Stimulated activated CD4-positive, alpha-beta T cell treated with anti-CD3 and anti-CD28 coated beads, TNF-alpha, amount 100 ng/mL, for 24 hours (primary cell): ENCODE measurements at regions not wholly inside any gene's neighbourhood (a gene's known extent, or its start where the extent isn't known, plus 50 kb on each side); places are given as distances from the start of the nearest gene placed in this dataset.

Experiments used
- DNase-seq, 3 experiments: peaks; one replicate each; pipeline ENCODE4 v3.0.0-alpha.2; 2020; ENCODE audit warnings: low read depth in 3 of 3

DNA sequence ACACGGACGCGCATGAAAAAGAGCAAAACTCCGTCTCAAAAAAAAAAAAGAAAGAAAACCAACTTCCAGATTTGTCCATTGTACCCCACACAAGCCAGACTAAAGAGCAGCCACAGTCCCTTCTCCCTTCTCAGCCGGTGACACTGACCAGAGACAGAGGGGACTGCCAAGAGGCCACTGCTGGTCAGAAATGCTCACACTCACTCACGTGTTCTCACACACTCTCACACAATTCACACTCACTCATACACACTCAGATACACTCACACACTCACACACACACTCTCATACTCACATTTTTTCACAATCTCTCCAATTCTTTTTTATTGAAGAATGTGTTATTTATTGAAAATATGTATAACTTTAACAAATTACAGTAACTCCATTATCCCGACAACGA, 90.8 kb upstream of the RAB4A start:
- DNase-seq: no peak

DNA sequence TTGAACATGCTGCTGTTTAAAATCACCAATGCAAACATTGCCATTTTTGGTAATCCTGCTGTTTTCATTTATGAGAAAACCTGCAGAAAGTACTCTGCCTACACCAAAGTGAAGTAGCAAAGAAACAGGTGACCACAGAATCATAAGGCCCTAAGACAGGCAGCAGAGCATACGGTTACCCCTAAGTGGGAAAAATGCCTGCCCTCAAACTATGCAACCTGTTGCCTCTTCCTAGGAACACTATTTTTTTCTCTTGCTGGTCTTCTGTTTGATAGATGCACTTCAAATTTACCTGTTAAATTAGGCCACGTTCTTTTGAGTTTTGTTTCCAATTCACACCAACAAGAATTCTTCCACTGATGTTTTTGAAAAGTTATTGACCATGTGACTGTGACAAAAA, 89.5 kb upstream of the RAB4A start:
- no peak for DNase-seq

DNA sequence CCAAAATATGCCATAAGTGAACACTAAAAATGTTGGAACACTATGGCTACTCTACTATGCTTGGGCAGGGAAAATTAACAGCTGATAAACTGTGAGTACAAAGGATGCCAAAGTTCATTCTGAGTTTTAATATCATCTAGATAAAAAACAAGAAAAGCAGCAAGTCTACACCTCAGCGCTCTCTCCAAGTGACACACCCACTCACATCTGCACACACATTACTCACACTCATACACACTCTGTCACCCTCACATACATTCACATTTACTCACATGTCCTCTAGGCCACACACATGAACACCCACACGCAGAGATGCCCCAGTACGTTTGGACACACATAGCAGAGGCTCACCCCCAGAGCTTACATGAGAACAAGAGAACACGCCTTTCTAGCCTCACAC, 87.3 kb upstream of the RAB4A start:
- no peak for DNase-seq

DNA sequence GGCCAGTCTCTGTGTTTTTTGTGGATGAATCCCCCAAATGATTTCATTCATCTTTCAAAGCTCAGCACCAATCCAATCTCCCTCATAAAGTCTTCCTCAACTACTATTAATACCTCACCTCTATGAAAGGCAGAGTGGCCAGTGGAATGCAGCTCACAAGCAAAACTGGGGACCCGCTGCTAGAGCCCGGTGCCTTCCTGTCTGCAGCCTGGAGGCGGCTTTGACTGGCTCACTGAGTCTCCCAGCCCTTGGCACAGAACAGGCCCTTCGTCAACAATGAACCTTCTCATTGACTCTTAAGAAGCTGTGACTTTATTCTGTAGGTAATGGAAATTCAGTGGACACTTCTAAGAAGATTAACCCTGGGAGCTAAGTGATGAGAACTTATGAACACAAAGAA, 86.8 kb upstream of the RAB4A start:
- no peak for DNase-seq

DNA sequence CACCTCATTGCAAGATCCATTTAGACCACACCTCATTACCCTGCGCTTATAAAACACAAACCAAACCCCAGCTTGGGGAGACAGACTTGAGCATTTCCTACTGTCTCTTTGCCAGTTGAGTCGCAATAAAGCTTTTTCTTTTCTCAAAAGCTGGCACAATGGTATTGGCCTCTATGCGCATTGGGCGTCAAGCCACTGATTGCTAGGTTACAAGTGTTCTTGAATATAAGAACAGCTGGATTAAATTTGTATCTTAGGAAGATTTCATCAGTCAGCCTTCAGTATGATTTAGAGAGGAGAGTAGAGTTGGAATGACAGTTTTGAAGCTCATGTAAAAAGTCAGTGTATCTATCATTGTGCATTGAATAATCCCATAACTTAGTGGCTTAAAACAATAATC, 84.9 kb upstream of the RAB4A start:
- no peak for DNase-seq

DNA sequence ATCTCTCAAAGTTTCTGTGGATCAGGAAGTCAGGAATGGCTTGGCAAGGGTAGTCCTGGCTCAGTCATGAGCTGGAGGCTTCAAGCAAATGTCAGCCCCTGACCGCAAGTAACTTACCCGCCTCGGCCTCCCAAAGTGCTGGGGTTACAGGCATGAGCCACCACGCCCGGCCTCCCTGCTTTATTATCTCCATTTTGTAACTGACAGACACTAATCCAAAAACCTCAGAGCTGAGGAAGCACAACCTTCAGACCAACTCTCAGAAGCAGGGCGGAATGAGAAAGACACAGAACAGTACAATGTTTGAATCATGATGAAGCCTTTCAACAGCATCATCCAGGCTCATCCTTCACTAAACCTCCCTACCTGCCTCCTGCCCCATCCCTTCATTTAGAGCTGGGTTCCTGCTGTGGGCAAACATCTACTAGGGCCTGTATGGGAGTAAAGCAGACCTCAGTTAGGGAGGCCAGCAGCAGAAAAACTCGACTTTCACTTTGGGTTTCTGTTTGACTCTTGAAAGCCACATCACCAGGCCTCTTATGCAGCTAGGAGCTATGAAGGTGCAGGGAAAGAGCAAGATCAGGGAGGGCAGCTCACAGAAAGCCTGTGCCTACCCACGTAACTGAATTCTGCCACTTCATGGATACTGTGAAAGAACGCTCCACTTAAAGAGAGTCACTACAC, 84.4 kb upstream of the RAB4A start:
- DNase-seq: no peak

DNA sequence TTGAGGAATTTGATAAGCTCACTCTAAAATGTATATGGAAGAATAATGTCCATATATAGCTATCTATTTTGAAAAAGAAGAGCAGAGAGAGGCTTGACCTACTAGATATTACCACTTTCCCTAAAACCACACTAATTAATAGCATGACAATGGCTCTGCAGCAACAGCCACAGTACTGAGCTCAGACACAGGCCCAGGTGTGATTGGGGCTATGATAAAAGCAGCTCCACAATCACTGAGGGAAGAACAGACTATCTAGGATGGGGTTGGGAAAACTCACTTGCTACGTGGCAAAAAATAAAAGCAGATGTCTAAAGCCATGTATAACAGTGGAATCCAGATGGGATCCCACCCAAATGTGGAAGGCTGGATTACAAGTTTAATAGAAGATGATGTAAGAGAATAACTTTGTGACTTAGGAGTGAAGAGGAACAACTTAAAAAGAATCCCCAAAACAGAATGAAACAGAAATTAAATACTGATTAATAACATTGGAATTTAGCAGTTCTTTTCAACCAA, 80.8 kb upstream of the RAB4A start:
- DNase-seq: no peak

DNA sequence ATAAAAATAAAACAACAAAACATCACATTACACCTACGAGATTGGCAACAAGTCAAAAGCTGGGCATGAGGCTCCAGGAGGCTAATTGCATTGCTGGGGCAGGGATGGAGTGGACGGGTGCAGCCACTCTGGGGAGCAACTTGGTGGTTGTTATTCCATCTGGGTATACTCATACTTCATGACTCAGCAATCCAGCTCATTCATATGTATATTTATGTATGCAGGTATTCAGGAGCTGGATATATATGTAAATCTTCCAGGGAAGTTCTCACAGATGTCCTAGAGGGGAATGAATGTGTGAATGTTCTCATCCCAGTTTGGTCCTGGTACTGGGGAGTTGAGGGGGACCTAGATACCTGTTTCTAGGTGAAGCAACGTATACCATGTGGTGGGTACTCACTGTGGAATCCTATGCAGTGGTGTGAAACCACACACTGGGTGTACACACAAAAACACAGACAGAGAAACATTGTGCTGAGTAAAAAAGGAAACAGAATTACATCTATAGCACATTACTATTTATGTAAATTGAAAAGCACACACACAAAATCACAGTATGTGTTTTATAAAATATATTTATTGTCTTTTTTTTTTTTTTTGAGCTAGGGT, 79.7 kb upstream of the RAB4A start:
- DNase-seq: no peak

DNA sequence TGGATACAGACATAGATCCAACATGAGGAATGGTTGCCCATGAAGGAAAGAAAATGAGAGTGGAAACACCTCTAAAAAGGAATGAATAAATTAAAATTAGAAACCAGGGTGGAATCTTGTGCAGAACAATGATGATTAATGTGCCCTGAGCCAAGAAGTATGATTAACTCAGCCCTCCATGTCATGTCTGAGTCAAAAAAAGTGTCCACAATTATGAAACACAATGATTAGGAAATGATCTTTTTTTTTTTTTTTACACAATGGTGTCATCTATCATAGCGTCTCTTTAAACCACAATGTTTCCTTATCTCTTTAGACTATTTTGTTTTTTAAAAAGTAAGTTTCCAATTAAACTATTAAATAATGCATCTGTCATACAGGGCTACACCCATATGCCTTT, 78.9 kb upstream of the RAB4A start:
- no peak for DNase-seq

DNA sequence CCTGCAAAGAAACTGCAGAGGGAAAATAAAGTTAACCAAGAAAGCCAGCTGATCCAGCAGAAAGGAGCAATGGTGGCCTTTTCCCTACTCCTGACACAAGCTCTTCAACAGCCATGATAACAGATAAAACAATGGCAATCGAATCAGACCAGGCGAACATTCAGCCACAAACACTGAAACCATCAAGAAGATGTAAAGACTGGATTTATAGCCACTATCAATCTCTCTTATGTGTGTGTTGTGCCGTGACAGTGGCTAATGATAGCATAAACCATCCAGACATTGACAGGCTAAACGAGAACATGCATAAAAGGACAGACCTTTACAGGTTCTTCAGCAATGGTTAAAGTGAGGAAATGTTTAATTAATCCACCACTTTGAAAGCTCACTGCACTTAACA, 78.1 kb upstream of the RAB4A start:
- no peak for DNase-seq

DNA sequence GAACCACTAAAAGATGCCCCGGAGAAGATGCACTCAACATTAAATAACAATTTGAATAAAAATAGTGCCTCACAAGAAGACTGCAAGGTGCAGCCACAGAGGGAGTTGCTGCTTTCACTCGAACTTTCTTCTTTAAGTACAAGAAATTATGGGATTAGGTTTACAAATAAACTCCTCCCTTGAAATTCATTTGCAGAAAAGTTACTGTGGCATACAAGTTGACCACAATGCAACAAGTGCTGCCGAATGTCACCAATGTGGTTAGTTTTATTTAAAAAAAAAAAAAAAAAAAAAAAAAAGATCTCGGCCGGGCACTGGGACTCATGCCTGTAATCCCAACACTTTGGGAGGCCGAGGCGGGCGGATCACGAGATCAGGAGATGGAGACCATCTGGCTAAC, 76.8 kb upstream of the RAB4A start:
- DNase-seq: no peak

DNA sequence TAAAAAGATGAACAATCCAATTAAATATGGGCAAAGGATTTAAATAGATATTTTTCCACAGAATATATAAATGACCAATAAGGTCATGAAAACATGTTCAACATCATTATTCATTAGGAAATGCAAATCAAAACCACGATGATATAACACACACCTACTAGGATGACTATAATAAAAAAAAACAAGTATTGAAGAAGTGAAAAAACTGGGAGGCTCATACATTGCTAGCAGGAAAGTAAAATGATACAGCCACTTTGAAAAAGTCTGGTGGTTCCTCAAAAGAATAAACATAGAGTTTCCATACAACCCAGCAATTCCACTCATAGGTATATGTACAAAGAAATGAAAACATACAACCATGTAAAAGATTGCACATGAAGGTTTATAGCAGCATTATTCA, 75.7 kb upstream of the RAB4A start:
- DNase-seq: no peak

DNA sequence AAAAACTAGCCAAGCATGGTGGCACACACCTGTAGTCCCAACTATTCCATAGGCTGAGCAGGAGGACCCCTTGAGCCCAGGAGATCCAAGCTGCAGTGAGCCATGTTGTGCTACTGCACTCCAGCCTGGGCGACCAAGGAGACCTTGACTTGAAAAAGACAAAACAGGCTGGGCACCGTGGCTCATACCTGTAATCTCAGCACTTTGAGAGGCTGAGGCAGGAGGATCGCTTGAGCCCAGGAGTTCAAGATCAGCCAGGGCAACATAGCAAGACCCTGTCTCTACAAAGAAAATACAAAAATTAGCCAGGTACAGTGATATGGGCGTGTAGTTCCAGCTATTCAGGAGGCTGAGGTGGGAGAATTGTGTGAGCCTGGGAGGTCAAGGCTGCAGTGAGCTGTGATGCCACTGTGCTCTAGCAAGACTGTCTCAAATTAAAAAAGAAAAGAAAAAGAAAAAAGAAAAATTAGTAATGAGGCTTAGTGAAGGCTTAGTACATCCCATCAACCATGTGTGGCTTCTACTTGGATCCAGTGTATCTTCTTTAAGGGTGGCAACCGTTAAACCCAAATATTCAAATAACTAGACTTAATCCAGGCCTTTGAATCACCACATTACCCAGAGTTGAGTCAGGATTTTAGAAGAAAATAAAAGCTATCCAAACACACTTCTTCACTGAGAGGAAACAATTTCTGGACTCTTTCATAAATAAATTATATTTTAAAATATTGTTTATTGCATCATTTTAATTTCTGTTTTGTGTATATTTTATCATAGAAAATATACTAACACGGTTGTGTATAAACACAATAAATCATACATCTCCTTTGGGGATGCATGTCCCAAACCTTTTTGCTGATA, 74.3 kb upstream of the RAB4A start:
- no peak for DNase-seq

DNA sequence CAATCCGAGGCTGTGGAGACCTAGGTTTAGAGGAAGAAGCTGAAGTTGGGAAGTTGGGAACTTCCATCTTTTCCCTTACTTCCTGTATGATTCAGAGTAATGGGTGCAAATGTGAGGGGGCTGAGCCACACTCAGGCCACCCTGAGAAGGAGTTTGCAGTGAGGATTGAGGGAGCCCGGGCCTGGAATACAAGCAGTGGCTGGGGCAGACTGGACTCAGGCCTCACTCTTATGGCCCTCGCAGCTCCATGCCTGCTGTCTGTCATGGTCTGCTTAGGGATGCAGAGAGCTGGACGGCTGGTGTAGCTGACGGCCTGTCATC, 73.7 kb upstream of the RAB4A start:
- DNase-seq: no peak

DNA sequence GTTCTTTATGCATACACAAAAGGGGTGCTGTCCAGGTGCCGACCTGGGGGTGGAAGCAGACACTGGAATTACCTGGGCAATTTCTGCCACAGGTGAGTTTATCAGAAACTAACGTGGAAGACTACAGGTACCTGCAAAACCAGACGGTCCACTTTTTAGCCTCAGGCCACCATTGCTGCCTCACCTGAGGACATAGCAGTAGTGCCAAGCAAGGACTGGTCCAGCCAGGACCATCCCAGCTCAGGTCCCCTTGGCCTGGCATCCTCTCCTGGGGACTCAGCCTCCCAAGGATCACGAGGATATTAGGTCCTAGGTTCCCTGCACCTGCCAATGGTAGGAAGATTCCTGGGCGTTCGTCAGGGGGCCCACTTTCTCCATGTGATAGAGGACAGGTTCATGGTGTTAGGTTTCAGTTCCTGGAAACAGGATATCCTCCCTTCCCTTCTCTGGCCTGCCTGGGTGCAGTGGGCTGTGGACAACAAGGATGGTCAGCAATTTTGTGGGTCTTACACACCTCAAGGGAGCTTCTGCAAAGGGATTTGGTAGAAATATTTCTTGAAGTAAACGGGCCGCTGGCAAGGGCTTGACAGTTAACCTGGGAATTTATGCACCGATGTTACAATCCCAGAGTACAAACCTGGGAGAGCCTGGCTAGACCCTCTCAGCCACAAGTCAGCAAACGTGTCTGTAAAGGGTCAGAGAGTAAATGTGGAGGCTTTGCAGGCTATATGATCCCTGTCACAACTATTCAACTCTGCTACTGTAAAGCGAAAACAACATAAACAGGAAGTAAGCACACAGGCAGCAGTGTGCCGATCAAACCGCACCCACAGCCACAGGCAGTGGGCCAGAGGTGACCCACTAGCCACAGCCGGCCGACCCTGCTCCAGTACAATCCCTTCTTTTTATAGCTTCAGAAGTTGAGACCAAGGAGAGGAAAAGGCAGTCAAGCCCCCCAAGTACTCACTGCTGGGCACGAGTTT, 71.4 kb upstream of the RAB4A start:
- no peak for DNase-seq

DNA sequence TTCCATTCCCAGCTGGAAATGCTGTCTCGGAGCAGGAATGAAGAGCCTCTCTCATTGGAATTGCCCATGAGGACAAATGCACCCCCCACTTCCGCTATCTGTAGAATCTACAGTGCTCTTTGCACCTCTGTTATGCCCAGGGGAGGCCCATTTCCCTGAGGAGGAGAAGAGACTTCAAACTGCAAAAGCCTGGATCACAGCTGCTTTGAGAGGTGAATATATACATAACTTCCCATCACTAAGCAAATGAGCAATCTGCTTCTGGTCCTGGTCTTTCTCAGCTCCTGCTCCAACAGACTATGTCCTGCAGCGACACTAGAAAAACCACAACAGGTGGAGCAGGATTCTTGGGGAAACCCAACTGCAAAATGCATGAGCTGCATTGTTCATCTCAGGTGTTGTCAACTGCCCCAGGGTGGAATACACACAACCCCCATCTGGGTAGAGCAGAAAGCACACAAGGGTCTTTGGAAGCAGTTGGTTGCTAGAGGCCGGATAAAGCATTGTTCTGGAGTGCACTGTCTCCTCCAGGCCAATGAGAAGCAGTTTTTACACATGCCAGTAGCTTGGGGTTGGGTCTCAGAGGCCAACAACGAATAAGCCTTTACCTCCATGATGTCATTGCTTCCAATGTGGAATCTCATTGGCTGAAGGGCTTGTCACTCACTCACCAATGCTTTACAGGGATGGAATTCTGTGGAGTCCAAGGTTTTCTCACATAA, 67.7 kb upstream of the RAB4A start:
- DNase-seq: no peak

DNA sequence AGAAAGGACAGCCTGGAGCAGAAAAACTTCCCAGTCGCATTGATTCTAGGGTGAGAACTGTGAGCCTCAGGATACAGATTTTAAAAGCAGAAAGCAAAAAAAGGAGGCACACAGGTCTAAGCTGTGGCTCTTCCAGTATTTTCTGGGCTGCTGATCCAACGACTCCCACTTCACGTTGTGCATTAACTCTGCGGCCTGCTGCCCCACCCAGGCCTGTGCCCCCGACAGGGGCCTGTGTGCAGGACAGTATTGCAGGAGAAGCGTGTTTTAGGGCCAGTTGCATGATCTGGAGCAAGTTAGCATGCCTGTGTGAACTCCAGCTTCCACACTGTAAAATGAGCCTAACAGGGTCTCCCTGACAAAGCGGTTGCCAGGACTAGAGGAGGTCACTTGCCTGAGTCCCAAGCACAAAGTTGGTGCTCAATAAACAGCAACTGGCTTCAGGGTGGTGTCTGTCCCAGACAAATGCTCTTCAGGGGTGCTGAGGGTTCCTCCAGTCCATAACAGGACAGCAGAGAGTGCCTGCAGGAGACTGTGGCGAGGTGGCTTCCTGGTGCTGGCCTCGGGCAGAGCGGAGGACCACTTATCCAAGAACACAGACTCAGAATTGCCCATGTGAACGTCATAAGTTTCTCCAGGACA, 66.8 kb upstream of the RAB4A start:
- DNase-seq: no peak

DNA sequence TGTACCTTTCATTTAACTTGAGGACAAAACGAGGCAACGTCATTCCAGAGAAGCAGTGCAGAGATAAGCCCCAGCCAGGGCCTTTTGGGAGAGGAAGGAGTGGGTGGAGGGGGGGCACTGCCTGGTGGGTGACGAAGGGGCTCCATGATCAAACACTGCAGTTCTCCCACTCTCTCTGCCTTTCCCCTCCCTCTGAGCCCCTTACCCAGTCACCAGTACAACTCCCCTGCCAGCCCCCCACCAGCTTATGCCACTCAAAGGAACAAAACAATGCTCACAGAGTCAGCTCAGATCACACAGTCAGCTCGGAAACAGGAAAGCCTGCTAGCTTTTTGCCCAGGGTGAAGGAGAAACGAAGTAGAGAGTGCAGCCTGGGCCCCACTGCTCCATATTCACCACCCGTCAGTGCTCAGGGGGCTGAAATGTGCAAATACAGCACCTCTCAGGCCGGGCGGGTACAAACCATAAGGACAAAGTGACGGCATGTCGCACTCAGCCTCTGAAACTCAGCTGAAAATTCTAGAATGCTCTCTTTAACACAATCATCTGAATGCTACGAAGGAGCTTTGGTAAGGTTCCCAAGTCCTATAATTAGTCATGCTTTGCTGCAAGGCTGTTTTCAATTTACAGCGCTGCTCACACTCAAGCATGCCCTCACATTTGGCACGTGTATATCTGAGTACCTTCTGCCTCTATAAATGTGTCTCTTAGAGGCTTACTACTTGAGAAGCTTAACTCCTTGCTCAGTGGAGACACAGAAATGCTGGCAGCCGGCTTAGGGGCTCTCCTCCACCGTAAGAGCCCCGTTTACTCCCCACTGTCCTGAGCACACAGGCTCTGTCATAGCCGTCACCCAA, 65.8 kb upstream of the RAB4A start:
- DNase-seq: no peak

DNA sequence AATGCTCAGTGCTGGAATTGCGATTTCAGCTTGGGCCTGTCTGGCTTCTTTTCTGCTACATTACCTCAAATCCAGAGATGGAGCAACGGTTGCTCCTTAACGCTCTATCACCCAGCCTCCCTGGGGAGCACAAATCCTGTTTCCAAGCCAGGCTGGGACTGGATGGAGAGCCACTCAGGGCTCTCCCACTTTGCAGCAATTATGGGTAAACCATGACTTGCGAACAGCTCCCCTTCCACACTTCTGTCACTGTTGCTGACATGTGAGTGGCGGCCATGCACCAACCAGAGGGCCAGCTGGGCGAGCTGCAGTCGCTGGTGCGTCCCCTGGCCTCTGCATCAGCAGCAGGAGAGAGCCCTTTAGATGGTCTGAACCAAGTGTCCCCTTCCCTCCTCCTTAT, 65.1 kb upstream of the RAB4A start:
- no peak for DNase-seq

DNA sequence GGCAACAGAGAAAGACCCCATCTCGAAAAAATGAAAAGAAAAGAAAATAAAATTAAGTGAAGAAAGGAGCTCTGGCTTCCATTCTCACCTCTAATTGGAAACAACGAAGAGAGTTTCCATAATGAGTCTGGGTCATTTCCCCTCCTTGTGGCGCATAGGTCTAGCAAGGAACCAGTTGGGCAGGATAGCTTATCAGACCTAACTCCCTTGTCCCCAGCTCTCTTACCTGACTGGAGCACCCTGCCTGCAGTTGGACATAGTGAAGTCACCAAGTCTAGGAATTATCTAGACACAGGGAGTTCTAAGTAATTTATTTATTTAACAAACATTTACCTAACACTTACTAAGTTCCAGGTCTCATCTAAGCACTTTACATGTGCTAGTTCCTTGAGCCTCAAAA, 63.0 kb upstream of the RAB4A start:
- no peak for DNase-seq
